Stimulated activated naive CD4-positive, alpha-beta T cell treated with Interleukin-2 at 50 U/mL for 16 hours (primary cell): ENCODE measurements at regions not wholly inside any gene's neighbourhood (a gene's known extent, or its start where the extent isn't known, plus 50 kb on each side); places are given as distances from the start of the nearest gene placed in this dataset.
"Not testable (repeated sequence)": the region's sequence is repeated elsewhere in the genome, so short reads cannot be mapped to it uniquely, and the experiment has no call there.

Experiments
- DNase-seq: peaks from one replicate; lab custom pipeline; 2025; lab: John Stamatoyannopoulos, UW

- no peak for DNase-seq
Observed at GRCh38 chr6:112579601-112580000, 232.5 kb downstream of the RFPL4B start.

- no peak for DNase-seq
Observed at GRCh38 chr6:112581015-112581414, 233.9 kb downstream of the RFPL4B start.

- no peak for DNase-seq
Observed at GRCh38 chr6:112590326-112590725, 243.2 kb downstream of the RFPL4B start.

- DNase-seq = no peak
Observed at GRCh38 chr6:112591329-112591728, 244.2 kb downstream of the RFPL4B start.

- DNase-seq = no peak
Observed at GRCh38 chr6:112592159-112592558, 245.0 kb downstream of the RFPL4B start.

- no peak for DNase-seq
Observed at GRCh38 chr6:112594886-112595594, 247.9 kb downstream of the RFPL4B start.

- DNase-seq = no peak
Observed at GRCh38 chr6:112595841-112596240, 248.7 kb downstream of the RFPL4B start.

GRCh38 chr6:112597176-112597575 is 250.0 kb downstream of the RFPL4B start:
- no peak for DNase-seq

- no peak for DNase-seq
Observed at GRCh38 chr6:112600168-112600567, 253.0 kb downstream of the RFPL4B start.

- DNase-seq = no peak
Observed at GRCh38 chr6:112603726-112604125, 256.6 kb downstream of the RFPL4B start.

GRCh38 chr6:112606656-112607435 is 259.7 kb downstream of the RFPL4B start:
- DNase-seq = no peak

- DNase-seq = not testable (repeated sequence)
Observed at GRCh38 chr6:112608925-112609324, 261.8 kb downstream of the RFPL4B start.

GRCh38 chr6:112613410-112613809 is 266.3 kb downstream of the RFPL4B start:
- DNase-seq = no peak

GRCh38 chr6:112618849-112619248 is 271.7 kb downstream of the RFPL4B start:
- no peak for DNase-seq

GRCh38 chr6:112620812-112621569 is 273.9 kb downstream of the RFPL4B start:
- DNase-seq = no peak

GRCh38 chr6:112622036-112622435 is 274.9 kb downstream of the RFPL4B start:
- DNase-seq = no peak

GRCh38 chr6:112626468-112627082 is 279.4 kb downstream of the RFPL4B start:
- DNase-seq = no peak

GRCh38 chr6:112634376-112634775 is 287.2 kb downstream of the RFPL4B start:
- DNase-seq = no peak

- DNase-seq = no peak
Observed at GRCh38 chr6:112636650-112637262, 289.6 kb downstream of the RFPL4B start.

GRCh38 chr6:112639391-112639831 is 292.3 kb downstream of the RFPL4B start:
- DNase-seq = no peak

GRCh38 chr6:112640891-112641290 is 293.8 kb downstream of the RFPL4B start:
- DNase-seq = no peak

GRCh38 chr6:112649853-112650252 is 302.7 kb downstream of the RFPL4B start:
- no peak for DNase-seq
